Stomach (tissue), 4 donors: ENCODE measurements at regions not wholly inside any gene's neighbourhood (a gene's known extent, or its start where the extent isn't known, plus 50 kb on each side); places are given as distances from the start of the nearest gene placed in this dataset.

Experiments
- CTCF ChIP-seq, 7 experiments: fragments of 450-650 bp in 4 of 7; fragments of 200-600 bp in 3 of 7; sonication (generic) in 3 of 7; IDR thresholded peaks; one replicate each; pipeline ENCODE4 v1.5.1; 2016 to 2019; ENCODE audit warnings: antibody characterized with exemption in 7 of 7, control low read depth in 2 of 7, mild to moderate bottlenecking in 1 of 7
- EP300 ChIP-seq: sonication (generic); formaldehyde crosslinking; IDR thresholded peaks from one replicate; pipeline ENCODE4 v1.6.1; 2017; ENCODE audit warnings: antibody characterized with exemption
- POLR2A ChIP-seq, 4 donors: fragments of 450-650 bp; IDR thresholded peaks; one replicate each; pipeline ENCODE4 v1.6.1; 2016; ENCODE audit warnings: antibody characterized with exemption in 4 of 4, control low read depth in 2 of 4, mild to moderate bottlenecking in 1 of 4, moderate library complexity in 1 of 4

GRCh38 chr3:182349051-182349450 lies 444.3 kb upstream of the ATP11B start:
- TF ChIP-seq POLR2A (IDR thresholded peaks at IDR 0.05) (no peak), CTCF (IDR thresholded peaks at IDR 0.05) (no peak), EP300 (no peak)
